Dermis microvascular lymphatic vessel endothelial cell (primary cell): ENCODE measurements at regions not wholly inside any gene's neighbourhood (a gene's known extent, or its start where the extent isn't known, plus 50 kb on each side); places are given as distances from the start of the nearest gene placed in this dataset.
"Not testable (repeated sequence)": the region's sequence is repeated elsewhere in the genome, so short reads cannot be mapped to it uniquely, and the experiment has no call there.

Experiments
- DNase-seq, 2 donors: peaks; one replicate each; pipeline versions ENCODE4 v3.0.0 to v3.0.0-alpha.2; 2010; ENCODE audit warnings: low read depth in 2 of 2

DNA sequence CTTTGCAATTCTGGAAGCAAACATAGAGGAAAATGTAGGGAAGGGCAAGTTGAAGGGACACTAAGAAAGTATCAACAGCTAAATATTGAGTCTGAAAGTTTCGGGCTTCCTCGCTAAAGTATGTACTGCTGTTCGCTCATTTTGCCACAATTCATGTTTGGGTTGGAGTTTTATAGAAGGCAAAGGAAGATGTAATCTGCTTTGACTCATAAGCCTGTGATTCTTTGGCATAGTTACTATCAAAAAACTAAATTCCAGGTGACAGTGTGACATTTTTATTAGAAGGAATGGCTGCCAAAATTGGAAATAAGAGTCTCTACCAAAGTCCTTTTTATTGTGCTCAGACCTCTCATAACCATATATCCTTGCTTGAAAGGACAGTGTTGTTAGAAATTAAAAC is 336.7 kb upstream of the ADGRL3 start:
- DNase-seq = no peak

DNA sequence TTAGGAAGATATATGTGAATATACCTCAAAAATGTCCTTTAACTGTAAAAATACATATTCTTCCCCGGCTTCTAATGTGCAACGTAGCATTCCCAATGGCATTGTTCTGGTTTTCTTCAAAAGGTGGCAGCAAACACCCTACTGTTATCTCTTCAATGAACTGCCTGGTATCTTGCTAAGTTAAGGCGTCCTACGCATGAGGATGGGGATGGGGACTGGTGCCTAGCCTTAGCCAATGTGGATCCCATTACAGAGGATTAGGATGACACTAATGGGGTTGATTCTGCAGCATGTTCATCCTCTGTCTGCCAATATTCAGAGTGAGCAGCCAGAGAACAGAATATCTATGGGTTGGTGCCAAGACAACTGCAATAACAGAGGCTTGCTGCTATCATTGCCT is 334.9 kb upstream of the ADGRL3 start:
- no peak for DNase-seq

DNA sequence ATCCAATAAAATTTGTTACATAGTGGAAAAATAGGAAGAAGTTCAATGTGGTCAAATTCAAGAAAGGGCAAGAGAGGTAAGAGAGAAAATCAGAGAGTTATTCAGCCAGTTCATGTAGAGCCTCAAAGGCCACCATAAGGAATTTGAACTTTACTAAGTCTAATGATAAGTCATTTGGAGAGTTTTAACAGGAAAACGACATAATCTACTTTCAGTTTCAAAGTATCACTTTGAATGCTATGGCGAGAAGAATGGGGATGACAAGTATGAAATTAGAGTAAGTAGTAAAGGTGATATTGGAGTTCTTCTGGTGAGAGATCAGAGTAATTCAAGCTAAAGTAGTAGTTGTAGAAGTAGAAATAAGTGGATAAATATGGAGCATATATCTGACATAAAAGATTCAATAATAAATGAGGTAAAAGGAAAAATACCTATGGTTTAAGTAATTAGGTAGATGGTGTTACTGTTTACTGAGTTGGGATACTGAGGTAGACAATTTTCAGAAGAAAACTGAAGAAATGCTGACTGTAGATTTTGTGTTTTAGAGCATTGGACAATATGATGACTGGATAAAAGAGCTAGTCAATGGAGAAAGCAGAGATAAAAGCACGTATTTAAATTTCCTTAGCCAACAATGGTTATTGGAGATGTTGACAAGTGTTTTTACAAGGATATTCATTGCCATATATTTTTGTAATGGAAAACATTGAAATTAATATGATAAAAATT is 331.7 kb upstream of the ADGRL3 start:
- no peak for DNase-seq

DNA sequence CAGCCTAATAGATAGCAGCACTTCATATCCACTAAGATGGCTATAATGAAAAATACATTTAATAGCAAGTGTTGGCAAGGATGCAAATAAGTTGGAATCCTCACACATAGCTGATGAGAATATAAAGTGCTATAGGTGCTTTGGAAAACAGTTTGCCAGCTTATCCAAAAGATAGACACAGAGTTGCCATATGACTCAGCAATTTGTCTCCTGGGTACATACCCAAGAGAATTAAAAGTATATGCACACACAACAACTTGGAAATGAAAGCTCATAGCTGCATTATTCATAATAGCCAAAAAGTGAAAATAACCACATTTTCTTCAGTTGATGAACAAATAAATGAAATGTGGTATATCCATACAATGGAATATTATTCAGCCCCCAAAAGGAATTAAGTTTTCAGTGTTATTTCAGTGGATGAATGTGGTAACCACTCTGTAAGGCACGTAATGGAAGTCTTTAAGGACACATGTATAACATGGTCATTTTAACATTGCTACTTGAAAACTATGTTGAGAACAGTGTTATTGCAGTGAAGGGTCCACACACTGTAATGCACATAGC is 320.9 kb upstream of the ADGRL3 start:
- DNase-seq = no peak

DNA sequence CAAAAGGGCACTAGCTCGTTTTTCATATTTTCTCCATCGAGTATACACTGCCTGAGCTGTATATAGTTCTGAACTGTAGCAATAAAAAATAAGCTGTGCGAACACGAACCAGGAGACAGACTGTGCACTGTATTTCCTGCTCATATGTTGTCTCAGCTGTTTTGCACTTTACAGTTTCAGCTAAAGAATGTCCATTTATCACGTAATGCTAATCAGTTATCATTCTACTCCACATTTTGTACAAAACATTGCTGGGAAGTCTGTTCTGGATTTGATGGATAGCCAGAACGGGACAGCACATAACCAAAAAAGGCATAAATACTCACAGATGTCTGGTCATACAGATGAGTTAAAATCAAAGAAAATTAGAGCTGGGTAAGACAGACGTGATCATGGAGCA is 315.5 kb upstream of the ADGRL3 start:
- no peak for DNase-seq

DNA sequence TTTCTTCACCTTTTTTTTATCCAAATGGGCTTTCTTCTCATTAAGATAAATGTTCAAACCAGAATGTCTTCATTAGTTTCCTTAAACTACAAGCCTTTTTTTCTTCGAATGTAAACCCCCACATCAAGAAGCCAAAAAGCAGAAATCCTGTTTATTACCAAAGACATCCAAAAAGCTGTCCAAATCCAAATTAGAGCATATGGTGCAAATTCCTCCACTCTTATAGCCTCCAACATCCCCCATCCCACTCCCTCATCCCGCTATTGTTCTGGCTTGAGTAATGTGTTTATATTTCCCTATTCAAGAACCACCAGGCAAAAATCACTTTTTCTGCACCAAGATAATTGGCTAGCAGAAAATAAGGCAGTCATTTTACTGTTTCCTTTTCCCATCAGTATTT is 315.1 kb upstream of the ADGRL3 start:
- DNase-seq = no peak

DNA sequence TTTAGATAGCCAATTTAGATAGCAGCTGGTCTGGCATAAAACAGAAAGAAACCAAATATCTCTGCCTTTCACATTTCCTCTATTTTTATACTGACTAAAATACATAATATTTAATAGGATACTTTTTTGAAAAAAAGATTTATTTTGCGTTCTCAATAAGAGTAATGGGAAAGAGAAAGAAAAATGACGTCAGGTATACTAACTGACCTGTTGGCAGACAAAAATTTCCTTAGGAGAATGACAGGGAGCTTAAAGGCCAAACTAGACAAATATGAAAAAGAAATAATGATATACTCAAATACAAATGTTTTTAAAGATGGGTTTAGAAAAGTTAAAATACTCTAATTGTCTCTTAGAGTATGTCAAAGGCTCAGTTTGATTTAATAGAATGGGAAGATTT is 309.4 kb upstream of the ADGRL3 start:
- no peak for DNase-seq

DNA sequence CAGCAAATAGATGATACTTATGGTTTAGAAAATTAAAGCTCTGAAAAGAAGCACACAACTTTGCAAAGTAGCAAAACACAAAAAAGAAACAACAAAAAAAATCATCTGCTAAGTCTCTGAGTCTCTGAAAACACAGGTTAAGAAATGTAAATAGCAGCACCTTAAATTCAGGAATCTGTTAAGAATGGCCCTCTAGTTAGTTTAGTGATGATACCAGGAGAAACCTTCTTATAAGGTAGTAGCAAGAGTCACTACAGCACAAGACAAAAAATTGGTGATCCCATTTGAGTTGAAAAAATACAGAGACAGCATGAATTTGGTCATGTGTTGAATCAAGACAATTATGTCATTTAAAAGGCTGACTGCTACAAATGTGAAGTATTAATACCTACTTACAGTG is 308.2 kb upstream of the ADGRL3 start:
- DNase-seq = no peak

DNA sequence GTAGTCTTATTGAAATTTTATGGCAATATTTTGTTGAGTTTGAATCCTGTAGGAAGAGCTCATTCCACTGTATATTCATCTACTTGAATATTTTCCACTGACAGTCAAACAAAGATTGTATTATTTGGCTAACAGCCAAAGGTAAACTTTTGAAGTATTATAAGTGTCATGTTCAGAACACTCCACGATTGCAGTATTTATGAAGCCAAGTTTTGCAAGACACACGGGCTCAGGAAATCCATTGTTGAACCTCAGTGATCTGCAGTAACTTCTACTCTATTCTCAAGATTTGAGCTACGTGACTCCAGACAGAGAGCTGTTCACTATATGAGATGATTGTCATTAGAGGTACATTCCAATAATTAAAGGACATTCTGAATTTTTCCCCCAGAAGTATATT is 302.7 kb upstream of the ADGRL3 start:
- DNase-seq = no peak

DNA sequence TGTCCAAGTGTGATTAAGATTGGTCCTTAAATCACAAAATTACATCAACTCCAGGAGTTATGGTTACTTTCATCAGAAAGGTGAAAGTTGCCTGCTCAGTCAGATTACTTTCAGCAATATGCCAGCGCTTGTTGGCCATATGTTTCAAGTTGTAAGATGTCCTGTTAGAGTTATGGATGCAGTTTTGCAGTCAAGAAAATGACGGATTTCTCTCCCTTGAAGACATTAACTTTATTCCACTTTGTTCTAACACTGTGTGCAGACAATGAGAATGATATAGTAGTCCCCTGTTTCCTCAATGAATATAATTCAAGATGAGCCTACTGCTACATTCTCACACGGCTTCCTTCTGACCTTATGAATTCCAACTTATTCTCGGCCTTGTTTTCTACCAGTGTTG is 295.0 kb upstream of the ADGRL3 start:
- DNase-seq = no peak

DNA sequence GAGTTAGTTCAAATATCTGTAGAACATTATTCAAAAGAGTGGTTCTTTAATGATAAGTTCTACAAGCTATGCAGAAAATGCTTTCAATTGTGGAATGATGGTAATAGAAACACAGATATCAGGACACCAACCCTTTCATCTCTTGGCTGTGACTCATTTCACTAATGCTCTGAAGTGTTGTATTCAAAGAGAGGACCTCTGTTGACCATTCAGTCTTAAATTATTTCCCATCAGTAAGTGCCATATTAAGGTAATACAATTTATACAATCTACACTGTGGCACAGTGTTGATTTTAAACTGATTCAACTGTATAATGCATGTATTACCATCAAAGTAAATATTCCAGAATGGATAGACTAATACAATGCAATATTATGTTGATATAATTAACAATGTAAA is 289.0 kb upstream of the ADGRL3 start:
- DNase-seq = no peak

DNA sequence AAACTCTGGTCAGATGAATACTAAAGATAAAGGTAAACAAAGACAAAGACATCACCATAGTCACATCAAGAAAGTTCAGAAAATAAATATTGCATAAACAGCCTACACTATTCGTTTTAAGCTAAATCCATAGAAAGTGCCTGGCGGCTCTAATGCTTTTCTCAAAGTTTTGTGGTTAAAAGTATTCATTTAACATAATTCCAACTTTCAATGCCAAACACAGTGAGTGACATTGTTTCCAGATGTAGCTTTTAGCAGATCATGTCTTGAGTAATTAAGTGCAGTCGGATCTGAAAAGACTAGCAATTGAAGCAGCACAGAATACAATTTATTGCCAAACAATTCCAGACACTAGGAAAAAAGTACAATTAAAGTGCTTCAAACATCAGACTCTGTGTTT is 287.1 kb upstream of the ADGRL3 start:
- no peak for DNase-seq

DNA sequence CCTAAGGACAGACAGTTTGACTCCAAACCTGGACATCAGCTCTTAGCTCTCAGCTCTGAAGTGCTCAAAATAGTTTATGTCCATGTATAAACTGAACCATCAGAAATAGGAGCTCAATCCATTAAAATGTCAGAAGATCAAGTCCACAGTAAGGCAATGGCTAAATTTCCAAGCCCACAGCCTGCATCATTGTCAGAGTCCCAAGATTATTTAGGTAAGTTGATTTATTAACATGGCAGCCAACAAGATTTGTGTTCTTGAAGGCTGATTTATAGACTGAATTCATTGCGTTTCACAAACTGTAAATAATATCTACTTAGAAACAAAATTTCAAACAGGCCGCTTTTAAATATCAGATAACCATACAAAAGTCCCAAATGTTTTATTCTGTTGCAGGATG is 286.5 kb upstream of the ADGRL3 start:
- no peak for DNase-seq

DNA sequence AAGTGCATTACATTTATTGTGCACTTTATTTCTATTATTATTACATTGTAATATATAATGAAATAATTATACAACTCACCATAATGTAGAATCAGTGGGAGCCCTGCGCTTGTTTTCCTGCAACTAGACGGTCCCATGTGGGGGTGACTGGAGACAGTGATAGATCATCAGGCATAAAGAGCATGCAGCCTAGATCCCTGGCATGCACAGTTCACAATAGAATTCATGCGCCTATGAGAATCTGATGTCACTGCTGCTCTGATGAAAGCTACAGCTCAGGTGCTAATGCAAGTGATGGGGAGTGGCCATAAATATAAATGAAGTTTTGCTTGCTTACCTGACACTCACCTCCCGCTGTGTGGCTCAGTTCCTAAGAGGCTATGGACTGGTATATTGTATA is 278.4 kb upstream of the ADGRL3 start:
- DNase-seq = not testable (repeated sequence)

DNA sequence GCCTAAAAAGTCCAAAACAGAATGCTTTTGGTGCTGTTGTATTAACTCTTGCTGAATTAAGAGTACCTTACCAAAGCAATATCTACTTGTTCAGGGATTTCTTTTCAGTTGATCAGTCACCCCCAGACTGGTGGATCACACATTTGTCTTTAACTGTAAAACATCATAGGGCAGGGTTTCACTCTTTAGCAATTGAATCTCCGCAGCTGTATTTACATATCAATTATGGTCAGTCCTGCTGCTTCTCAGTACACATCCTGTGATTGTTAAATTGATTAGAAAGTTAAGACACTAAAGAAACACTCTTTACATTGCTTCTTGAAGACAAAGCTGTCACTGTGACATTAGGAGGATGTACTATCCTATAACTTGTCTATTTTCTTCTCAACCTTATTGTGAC is 277.1 kb upstream of the ADGRL3 start:
- no peak for DNase-seq

DNA sequence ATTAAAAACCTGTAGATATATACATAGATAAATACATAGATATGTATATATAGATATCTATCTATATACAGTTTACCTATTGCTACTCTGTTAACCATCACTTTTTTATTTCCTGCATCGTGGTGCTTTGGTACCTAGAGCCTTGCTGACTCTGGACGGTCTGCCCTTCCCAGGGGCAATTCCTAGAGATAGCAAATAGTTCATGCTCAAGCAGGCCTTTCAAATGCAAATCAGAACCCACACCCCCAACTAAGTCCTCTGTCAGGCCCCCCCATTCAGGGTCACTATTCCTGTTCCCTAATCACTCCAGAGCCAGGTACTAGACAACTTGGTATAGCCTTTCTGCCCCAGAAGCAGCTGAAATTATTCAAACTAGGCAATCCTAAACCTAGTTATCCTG is 273.5 kb upstream of the ADGRL3 start:
- no peak for DNase-seq

DNA sequence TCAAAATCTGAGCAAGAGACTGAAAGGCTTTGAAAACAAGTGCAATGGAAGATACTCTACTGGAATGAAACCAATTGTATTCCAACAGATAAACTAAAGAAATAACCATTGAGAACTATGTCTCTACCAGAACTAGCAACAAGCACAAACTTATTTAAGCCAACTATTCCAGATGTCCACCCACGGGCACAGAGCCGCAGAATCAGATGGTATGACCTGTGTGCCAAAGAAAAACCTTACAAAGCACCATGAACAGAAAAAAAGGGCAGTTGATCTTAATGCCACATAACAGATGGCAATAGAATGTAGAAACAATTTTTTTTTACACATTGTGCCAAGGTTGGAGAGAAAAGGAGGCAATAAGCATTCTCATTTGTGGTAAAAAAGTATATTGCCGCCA is 269.3 kb upstream of the ADGRL3 start:
- no peak for DNase-seq

DNA sequence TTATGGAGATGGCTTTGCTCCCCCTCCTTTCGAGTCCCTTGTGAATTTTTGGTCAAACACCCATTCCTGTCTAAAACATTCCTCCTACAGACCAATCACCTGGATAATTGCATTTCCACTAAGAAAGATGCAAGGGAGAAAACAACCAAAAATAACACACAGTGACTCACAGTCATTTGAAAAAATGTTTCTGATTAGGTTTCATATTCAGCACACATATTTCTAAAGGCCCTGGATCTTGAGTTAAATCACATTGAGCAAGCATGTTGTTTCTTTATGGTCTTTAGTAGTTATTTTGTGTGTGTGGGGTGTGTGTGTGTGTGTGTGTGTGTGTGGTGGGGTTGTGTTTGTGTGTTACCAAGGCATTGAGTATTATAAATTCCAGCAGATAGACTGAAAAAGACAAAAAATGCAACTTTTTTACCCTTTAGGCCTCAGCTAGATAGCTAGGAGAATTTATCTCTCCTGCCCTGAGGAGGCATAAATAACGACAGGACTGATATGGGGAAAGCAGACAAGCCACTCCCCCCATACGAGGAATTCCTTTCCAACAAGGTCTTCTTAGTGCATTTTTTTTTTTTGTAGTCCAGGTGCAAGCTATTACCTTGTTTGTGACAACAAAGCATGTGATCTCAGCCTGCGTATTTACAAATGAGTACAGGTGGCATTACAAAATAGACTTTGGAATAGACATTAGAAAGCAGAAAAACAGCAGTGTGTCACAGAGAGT is 265.4 kb upstream of the ADGRL3 start:
- no peak for DNase-seq

DNA sequence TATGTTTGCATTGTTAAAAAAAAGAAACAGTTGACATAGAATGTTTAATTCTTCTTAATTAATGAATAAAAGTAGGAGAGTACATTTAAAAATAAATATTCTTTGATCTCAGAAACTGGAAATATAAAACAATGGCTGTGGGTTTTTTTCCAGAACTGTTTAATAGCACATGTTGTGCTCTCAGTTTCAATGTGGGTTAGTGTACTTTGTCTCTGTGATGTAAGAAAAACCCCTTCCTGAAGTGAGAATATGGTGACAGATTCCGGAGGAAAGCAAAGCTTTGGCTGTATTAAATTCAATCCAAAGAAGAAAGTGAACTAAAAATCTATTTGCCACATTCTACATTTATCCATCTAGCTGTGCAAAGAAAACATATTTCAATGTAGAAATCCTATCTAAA is 261.9 kb upstream of the ADGRL3 start:
- DNase-seq = no peak

DNA sequence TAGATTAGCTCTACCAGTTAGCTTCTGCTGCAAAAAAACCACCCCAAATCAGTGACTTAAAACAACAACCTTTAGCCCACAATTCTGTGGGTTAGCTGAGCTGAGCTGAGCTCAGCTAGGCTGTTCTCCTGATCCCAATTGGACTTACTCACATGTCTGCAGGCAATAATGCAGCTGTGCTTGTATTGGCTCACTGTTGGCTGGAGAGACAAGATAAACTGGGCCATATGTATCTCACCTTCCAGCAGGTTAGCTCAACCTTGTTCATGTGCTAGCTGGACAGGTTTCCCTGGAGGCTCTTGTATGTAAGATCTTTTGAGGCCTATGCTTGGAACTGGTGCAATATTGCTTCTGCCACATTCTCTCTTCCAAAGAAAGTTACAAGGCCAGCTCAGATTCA is 261.5 kb upstream of the ADGRL3 start:
- DNase-seq = no peak

DNA sequence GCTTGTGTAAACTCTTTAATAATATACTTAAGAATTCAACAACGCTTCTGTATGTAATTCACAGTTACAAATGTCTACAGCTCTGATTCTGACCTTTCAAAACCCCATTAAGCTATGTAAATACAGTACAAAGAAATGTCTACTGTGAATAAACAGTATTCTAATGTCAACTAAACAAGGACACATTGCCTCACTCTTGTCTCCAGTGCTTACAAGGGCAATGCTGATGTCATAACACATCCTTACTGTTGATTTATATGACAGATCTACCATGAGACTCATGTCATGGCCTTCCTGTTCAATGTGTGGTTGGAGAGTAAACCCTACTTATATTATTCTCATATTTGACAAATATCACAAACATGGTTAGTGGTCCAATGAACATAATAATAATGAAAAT is 256.1 kb upstream of the ADGRL3 start:
- no peak for DNase-seq

DNA sequence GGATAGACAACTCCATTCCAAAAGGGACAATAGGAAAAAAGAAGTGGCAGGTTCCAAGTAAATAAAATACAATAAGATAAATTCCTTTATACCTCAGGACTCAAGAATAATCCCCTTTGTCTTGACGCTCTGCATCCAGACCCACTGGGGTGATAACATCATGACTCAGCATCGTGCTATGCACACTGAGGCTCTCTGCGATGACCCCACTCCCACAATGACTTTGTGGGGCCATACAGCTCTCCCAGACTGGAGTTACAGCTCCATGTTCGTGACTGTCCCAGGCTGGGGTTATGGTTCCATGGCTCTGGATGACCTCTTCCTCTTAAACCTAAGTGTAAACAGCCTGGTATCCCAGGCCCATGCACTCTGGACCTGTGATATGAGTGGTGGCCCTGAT is 254.5 kb upstream of the ADGRL3 start:
- DNase-seq = no peak

DNA sequence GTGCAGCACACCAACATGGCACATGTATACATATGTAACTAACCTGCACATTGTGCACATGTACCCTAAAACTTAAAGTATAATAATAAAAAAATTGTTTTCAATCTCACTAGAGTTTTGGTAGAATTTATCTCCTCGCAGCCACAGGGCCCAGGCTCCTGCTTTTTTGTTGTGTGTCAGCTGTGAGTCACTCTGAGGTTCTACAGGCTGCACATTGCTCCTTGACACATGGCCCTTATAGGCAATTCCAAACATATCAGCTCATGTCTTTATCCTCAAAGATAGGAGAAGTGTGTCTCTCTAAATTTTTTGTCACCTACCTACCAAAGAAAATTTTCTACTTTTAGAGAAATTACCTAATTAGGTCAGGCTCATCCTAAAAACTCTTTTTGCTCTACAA is 252.1 kb upstream of the ADGRL3 start:
- no peak for DNase-seq
